HEK293 (cell line): ENCODE measurements at regions not wholly inside any gene's neighbourhood (a gene's known extent, or its start where the extent isn't known, plus 50 kb on each side); places are given as distances from the start of the nearest gene placed in this dataset.

Experiments
- CTCF ChIA-PET: fragments of 350-600 bp; formaldehyde crosslinking; extraction: SDS; loops from one replicate; lab custom pipeline; 2021; ENCODE audit warnings: antibody characterized with exemption; lab: Yijun Ruan, JAX
- POLR2A ChIA-PET: fragments of 300-600 bp; formaldehyde crosslinking; extraction: SDS; loops from one replicate; lab custom pipeline; 2020; ENCODE audit warnings: antibody characterized with exemption, inconsistent platforms; lab: Yijun Ruan, JAX
- H3K27ac ChIP-seq: fragments of 200-500 bp; sonication (Bioruptor generic); 2 replicates; pipeline ENCODE4 v1.5.1; 2014; ENCODE audit warnings: low read depth, low read length, control low read depth, inconsistent platforms; ENCODE audit errors: extremely low read depth
- H3K36me3 ChIP-seq, 2 experiments: fragments of 200-500 bp in 1 of 2; sonication (Bioruptor generic) in 1 of 2; 1 replicate in 1 of 2; 2 replicates in 1 of 2; pipeline ENCODE4 v1.5.1; 2014 to 2017; ENCODE audit warnings: inconsistent platforms in 2 of 2, low read length in 2 of 2; ENCODE audit not compliant: control insufficient read depth in 2 of 2, insufficient read depth in 1 of 2
- H3K4me1 ChIP-seq: fragments of 200-500 bp; sonication (Bioruptor generic); 2 replicates; pipeline ENCODE4 v1.5.1; 2014; ENCODE audit warnings: mild to moderate bottlenecking, low read length, inconsistent platforms; ENCODE audit not compliant: control insufficient read depth, insufficient read depth
- H3K4me3 ChIP-seq: 2 replicates; pipeline ENCODE4 v1.5.1; 2011; ENCODE audit warnings: low read depth, mild to moderate bottlenecking, control low read depth, low read length, moderate library complexity
- H3K9me3 ChIP-seq: fragments of 200-500 bp; sonication (Bioruptor generic); 2 replicates; pipeline ENCODE4 v1.5.1; 2014; ENCODE audit warnings: low read depth, low read length, inconsistent platforms; ENCODE audit not compliant: control insufficient read depth, insufficient read depth
- FEZF1 ChIP-seq: fragments of 450-650 bp; formaldehyde crosslinking; IDR thresholded peaks from 2 replicates; pipeline ENCODE4 v1.5.1; 2016; ENCODE audit warnings: missing biosample characterization, missing genetic modification characterization
- GLI2 ChIP-seq: fragments of 450-650 bp; formaldehyde crosslinking; IDR thresholded peaks from 2 replicates; pipeline ENCODE4; 2017; ENCODE audit warnings: missing biosample characterization, missing genetic modification characterization, low read depth, borderline replicate concordance
- SP7 ChIP-seq: fragments of 450-650 bp; formaldehyde crosslinking; IDR thresholded peaks from 2 replicates; pipeline ENCODE4 v1.5.1; 2016; ENCODE audit warnings: missing biosample characterization, missing genetic modification characterization
- WT1 ChIP-seq: fragments of 450-650 bp; formaldehyde crosslinking; IDR thresholded peaks from 2 replicates; pipeline ENCODE4 v1.5.1; 2016; ENCODE audit warnings: missing biosample characterization, missing genetic modification characterization
- ZFP37 ChIP-seq: fragments of 450-650 bp; formaldehyde crosslinking; IDR thresholded peaks from 2 replicates; pipeline ENCODE4 v1.5.1; 2016; ENCODE audit warnings: missing biosample characterization, missing genetic modification characterization
- ZNF121 ChIP-seq: fragments of 450-650 bp; formaldehyde crosslinking; IDR thresholded peaks from 2 replicates; pipeline ENCODE4 v1.5.1; 2016; ENCODE audit warnings: missing biosample characterization, missing genetic modification characterization
- ZNF2 ChIP-seq: fragments of 450-650 bp; formaldehyde crosslinking; IDR thresholded peaks from 2 replicates; pipeline ENCODE4 v1.5.1; 2016; ENCODE audit warnings: missing biosample characterization, missing genetic modification characterization
- ZNF423 ChIP-seq: fragments of 450-650 bp; formaldehyde crosslinking; IDR thresholded peaks from 2 replicates; pipeline ENCODE4 v1.5.1; 2016; ENCODE audit warnings: missing biosample characterization, missing genetic modification characterization
- ZNF48 ChIP-seq: fragments of 450-650 bp; formaldehyde crosslinking; IDR thresholded peaks from 2 replicates; pipeline ENCODE4 v1.5.1; 2016; ENCODE audit warnings: missing biosample characterization, missing genetic modification characterization
- ZNF626 ChIP-seq: fragments of 450-650 bp; sonication (Bioruptor Pico); formaldehyde crosslinking; IDR thresholded peaks from 2 replicates; pipeline ENCODE4 v1.5.1; 2018; ENCODE audit warnings: missing biosample characterization, missing genetic modification characterization, inconsistent platforms
- ZNF830 ChIP-seq: fragments of 450-650 bp; IDR thresholded peaks from 2 replicates; pipeline ENCODE4 v1.5.0; 2018; ENCODE audit warnings: missing biosample characterization, missing genetic modification characterization, low read depth, mild to moderate bottlenecking, moderate library complexity
- TF ChIP-seq, protein P1 (sequence below): fragments of 450-650 bp; formaldehyde crosslinking; IDR thresholded peaks from 2 replicates; pipeline ENCODE4 v1.5.1; 2017; ENCODE audit warnings: missing biosample characterization, missing genetic modification characterization
- TF ChIP-seq, protein P2 (sequence below): fragments of 450-650 bp; formaldehyde crosslinking; IDR thresholded peaks from 2 replicates; pipeline ENCODE4 v1.5.1; 2016; ENCODE audit warnings: missing biosample characterization, missing genetic modification characterization, borderline replicate concordance
- TF ChIP-seq, protein P3 (sequence below): fragments of 450-650 bp; formaldehyde crosslinking; IDR thresholded peaks from 2 replicates; pipeline ENCODE4 v1.5.1; 2016; ENCODE audit warnings: missing biosample characterization, missing genetic modification characterization
- TF ChIP-seq, protein P4 (sequence below): fragments of 450-650 bp; formaldehyde crosslinking; IDR thresholded peaks from 2 replicates; pipeline ENCODE4 v1.5.1; 2017; ENCODE audit warnings: missing biosample characterization, mild to moderate bottlenecking, missing genetic modification characterization, moderate library complexity
- TF ChIP-seq, protein P5 (sequence below): fragments of 450-650 bp; formaldehyde crosslinking; IDR thresholded peaks from 2 replicates; pipeline ENCODE4 v1.5.1; 2016; ENCODE audit warnings: missing biosample characterization, missing genetic modification characterization

DNA sequence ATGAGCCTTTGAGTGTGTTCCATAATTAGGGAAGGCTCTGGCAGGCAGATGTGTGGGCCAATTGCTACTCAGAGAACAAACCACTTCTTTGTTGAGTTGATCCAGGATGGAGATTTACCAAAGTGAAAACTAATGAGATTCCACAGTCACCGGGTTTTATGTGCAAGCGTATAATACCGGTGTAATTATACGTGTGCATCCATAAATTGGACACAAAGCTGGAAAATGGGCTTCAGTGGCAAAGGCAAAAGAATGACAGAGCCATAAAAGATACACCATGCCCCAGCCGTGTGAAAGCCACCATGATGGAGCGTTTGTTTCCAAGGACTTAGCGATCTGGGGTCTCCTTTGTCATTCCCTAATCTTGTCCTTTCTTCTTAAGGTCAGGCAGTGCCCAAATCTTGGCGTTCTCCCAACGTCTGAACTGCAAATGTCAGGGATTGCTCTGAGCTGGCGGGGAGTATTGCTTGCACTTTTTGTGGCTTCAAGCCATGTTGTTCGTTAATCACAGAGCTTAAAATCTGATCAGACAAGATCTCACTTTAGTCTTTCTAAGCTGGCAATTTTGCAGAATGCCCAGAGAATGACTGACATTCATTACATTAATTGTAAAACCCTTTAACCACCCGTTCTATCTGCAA lies 70.1 kb downstream of the NPTX2 start:
- H3K9me3 ChIP-seq = no peaks in the 10 kb centered on the region
- peak; percentile 34; the same call in 1 of the 2 replicates for TF ChIP-seq WT1
- TF ChIP-seq FEZF1 (tag by site-specific recombination) = peak; percentile 34
- TF ChIP-seq, protein P1, sequence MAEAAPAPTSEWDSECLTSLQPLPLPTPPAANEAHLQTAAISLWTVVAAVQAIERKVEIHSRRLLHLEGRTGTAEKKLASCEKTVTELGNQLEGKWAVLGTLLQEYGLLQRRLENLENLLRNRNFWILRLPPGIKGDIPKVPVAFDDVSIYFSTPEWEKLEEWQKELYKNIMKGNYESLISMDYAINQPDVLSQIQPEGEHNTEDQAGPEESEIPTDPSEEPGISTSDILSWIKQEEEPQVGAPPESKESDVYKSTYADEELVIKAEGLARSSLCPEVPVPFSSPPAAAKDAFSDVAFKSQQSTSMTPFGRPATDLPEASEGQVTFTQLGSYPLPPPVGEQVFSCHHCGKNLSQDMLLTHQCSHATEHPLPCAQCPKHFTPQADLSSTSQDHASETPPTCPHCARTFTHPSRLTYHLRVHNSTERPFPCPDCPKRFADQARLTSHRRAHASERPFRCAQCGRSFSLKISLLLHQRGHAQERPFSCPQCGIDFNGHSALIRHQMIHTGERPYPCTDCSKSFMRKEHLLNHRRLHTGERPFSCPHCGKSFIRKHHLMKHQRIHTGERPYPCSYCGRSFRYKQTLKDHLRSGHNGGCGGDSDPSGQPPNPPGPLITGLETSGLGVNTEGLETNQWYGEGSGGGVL (tag by site-specific recombination) = no peak
- TF ChIP-seq SP7 (tag by site-specific recombination) = peak; percentile 89
- CTCF ChIA-PET = interaction anchor here (0.8 kb wide), 1 partner anchor 58 kb away, joined by 3 read pairs; no protein-coding TSS in a partner anchor

DNA sequence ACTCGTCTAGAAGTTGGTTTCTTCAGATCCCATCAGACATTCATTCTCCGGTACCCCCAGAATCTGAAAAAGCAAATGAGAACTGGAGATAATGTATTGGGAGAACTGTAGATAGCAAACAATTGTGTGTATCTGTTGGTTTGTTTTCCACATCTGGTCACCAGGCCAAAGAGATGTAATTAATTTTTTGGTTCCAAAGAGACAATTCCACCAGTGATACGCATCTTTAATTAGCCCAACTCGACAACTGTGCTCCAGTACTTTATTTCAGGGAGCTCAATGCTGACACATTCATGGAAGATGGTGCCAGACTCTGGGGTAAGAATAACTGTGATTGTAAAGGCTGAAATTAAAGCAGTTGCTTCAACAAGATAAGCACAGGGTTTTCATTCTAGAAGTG lies 74.5 kb downstream of the NPTX2 start:
- ChIA-PET POLR2A (no interaction called here), CTCF (no interaction called here)
- no peak overlapping the region for H3K4me3 ChIP-seq
- H3K27ac ChIP-seq = no peak overlapping the region
- TF ChIP-seq ZNF48 (tag by site-specific recombination) (no peak), ZNF121 (no peak), GLI2 (tag by site-specific recombination) (no peak)
- TF ChIP-seq, protein P2, sequence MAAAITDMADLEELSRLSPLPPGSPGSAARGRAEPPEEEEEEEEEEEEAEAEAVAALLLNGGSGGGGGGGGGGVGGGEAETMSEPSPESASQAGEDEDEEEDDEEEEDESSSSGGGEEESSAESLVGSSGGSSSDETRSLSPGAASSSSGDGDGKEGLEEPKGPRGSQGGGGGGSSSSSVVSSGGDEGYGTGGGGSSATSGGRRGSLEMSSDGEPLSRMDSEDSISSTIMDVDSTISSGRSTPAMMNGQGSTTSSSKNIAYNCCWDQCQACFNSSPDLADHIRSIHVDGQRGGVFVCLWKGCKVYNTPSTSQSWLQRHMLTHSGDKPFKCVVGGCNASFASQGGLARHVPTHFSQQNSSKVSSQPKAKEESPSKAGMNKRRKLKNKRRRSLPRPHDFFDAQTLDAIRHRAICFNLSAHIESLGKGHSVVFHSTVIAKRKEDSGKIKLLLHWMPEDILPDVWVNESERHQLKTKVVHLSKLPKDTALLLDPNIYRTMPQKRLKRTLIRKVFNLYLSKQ (tag by site-specific recombination) = no peak
- H3K9me3 ChIP-seq = no peaks in the 10 kb centered on the region
- no peaks in the 10 kb centered on the region for H3K4me1 ChIP-seq
- H3K36me3 ChIP-seq = no peaks in the 10 kb centered on the region

More for the DNA sequence above, 70.1 kb downstream of the NPTX2 start:
- Histone ChIP-seq H3K36me3 (no peaks in the 10 kb centered on the region), H3K4me3 (no peak overlapping the region), H3K27ac (no peak overlapping the region), H3K4me1 (no peaks in the 10 kb centered on the region)
- POLR2A ChIA-PET = no interaction called here

DNA sequence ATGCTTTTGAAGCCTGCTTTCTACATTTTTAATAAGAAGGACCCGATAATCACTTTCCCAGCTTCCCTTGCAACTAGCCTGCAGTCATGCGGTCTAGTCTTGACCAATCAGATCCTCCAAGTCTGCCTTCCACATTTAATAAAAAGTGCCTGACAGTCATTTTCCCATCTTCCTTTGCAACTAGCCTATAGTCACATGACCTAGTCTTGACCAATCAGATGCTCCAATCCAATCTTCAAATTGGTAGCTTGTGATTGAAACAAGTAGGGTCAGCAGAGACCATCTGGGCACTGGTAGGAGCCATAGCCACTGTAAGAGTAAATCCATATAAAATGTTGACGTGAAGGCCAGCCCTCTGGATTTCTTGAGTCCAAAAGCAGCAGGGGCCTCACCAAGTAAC lies 80.0 kb downstream of the NPTX2 start:
- CTCF ChIA-PET = no interaction called here
- POLR2A ChIA-PET = no interaction called here

DNA sequence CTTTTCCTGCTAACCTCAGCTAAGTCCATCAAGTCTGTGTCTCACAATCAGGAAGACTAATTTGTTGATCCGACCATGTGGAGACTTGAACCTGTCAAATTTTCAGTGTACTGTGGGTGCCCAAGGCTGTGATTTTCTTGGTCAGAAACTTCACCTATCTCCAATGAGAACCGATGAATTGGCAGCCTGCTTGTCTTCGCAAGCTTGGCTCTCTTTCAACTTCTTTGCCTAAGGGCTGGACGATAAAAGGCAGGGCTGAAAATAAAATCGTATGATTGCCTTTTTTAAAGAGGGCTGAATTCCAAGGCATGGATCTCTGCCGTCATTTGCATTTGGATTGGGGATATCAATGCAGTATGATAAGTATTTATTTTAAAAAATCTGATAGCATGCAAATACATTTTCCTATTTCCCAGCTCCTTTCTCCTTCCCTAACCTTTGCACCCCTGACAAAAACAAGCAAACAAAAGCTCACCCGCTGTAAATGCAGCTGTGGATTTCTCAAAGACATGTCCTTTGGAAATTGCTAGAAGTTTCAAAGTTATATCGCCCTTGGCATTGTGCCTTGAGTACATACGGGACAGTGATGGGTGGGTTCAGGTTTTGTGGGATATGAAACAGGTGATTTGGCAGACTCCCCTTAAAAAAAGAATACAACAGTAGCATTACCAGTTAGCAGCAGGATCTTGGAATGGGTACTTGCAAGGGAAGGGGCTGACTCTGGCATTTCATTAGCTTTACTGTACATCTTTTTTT lies 80.6 kb downstream of the NPTX2 start:
- H3K4me1 ChIP-seq = no peaks in the 10 kb centered on the region
- ChIA-PET POLR2A (no interaction called here), CTCF (interaction anchor here (0.5 to 0.6 kb wide), 2 partner anchors 31 to 46 kb away, joined by 3 read pairs; no protein-coding TSS in a partner anchor)
- no peaks in the 10 kb centered on the region for H3K36me3 ChIP-seq
- H3K4me3 ChIP-seq = no peak overlapping the region
- H3K9me3 ChIP-seq = no peaks in the 10 kb centered on the region
- no peak overlapping the region for H3K27ac ChIP-seq
- TF ChIP-seq, protein P3, sequence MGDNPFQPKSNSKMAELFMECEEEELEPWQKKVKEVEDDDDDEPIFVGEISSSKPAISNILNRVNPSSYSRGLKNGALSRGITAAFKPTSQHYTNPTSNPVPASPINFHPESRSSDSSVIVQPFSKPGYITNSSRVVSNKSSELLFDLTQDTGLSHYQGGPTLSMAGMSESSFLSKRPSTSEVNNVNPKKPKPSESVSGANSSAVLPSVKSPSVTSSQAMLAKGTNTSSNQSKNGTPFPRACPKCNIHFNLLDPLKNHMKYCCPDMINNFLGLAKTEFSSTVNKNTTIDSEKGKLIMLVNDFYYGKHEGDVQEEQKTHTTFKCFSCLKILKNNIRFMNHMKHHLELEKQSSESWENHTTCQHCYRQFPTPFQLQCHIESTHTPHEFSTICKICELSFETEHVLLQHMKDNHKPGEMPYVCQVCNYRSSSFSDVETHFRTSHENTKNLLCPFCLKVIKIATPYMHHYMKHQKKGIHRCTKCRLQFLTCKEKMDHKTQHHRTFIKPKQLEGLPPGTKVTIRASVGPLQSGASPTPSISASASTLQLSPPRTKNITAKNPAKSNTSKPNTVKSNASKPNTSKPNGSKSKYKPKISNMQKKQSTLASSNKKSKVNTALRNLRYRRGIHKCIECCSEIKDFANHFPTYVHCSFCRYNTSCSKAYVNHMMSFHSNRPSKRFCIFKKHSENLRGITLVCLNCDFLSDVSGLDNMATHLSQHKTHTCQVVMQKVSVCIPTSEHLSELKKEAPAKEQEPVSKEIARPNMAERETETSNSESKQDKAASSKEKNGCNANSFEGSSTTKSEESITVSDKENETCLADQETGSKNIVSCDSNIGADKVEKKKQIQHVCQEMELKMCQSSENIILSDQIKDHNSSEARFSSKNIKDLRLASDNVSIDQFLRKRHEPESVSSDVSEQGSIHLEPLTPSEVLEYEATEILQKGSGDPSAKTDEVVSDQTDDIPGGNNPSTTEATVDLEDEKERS = no peak
- TF ChIP-seq ZNF830 (tag by site-specific recombination) (no peak), ZNF423 (no peak), ZNF2 (no peak), ZFP37 (no peak), ZNF626 (no peak)
- TF ChIP-seq, protein P4, sequence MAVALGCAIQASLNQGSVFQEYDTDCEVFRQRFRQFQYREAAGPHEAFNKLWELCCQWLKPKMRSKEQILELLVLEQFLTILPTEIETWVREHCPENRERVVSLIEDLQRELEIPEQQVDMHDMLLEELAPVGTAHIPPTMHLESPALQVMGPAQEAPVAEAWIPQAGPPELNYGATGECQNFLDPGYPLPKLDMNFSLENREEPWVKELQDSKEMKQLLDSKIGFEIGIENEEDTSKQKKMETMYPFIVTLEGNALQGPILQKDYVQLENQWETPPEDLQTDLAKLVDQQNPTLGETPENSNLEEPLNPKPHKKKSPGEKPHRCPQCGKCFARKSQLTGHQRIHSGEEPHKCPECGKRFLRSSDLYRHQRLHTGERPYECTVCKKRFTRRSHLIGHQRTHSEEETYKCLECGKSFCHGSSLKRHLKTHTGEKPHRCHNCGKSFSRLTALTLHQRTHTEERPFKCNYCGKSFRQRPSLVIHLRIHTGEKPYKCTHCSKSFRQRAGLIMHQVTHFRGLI (tag by site-specific recombination) = no peak

More for the DNA sequence above, 80.0 kb downstream of the NPTX2 start:
- H3K4me1 ChIP-seq = no peaks in the 10 kb centered on the region
- no peaks in the 10 kb centered on the region for H3K9me3 ChIP-seq
- no peak overlapping the region for H3K27ac ChIP-seq
- TF ChIP-seq, protein P5, sequence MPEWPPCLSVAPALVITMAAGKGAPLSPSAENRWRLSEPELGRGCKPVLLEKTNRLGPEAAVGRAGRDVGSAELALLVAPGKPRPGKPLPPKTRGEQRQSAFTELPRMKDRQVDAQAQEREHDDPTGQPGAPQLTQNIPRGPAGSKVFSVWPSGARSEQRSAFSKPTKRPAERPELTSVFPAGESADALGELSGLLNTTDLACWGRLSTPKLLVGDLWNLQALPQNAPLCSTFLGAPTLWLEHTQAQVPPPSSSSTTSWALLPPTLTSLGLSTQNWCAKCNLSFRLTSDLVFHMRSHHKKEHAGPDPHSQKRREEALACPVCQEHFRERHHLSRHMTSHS (tag by site-specific recombination) = no peak
- no peak overlapping the region for H3K4me3 ChIP-seq
- H3K36me3 ChIP-seq = no peaks in the 10 kb centered on the region
